IgD-negative memory B cell (primary cell): ENCODE measurements at regions not wholly inside any gene's neighbourhood (a gene's known extent, or its start where the extent isn't known, plus 50 kb on each side); places are given as distances from the start of the nearest gene placed in this dataset.
A peak's percentile ranks its signal among the peaks of the same experiment; 100 is the strongest.

Source experiments
- H3K27ac Mint-ChIP-seq, 3 donors: one replicate each; pipeline ENCODE4 v1.8.0; 2020 to 2022; ENCODE audit warnings: mild to moderate bottlenecking in 3 of 3, mixed read lengths in 3 of 3, moderate library complexity in 1 of 3
- H3K27me3 Mint-ChIP-seq: one replicate; pipeline ENCODE4 v1.8.0; 2021; ENCODE audit warnings: mixed read lengths
- H3K36me3 Mint-ChIP-seq: one replicate; pipeline ENCODE4 v1.8.0; 2020; ENCODE audit warnings: mild to moderate bottlenecking, mixed read lengths
- H3K4me1 Mint-ChIP-seq, 3 donors: one replicate each; pipeline ENCODE4 v1.8.0; 2020 to 2022; ENCODE audit warnings: mixed read lengths in 3 of 3, mild to moderate bottlenecking in 1 of 3
- H3K4me3 Mint-ChIP-seq, 4 donors: one replicate each; pipeline ENCODE4 v1.8.0; 2020 to 2022; ENCODE audit warnings: mild to moderate bottlenecking in 4 of 4, mixed read lengths in 4 of 4, moderate library complexity in 3 of 4
- H3K9me3 Mint-ChIP-seq, 3 donors: one replicate each; pipeline ENCODE4 v1.8.0; 2020 to 2021; ENCODE audit warnings: mixed read lengths in 3 of 3, mild to moderate bottlenecking in 1 of 3

DNA sequence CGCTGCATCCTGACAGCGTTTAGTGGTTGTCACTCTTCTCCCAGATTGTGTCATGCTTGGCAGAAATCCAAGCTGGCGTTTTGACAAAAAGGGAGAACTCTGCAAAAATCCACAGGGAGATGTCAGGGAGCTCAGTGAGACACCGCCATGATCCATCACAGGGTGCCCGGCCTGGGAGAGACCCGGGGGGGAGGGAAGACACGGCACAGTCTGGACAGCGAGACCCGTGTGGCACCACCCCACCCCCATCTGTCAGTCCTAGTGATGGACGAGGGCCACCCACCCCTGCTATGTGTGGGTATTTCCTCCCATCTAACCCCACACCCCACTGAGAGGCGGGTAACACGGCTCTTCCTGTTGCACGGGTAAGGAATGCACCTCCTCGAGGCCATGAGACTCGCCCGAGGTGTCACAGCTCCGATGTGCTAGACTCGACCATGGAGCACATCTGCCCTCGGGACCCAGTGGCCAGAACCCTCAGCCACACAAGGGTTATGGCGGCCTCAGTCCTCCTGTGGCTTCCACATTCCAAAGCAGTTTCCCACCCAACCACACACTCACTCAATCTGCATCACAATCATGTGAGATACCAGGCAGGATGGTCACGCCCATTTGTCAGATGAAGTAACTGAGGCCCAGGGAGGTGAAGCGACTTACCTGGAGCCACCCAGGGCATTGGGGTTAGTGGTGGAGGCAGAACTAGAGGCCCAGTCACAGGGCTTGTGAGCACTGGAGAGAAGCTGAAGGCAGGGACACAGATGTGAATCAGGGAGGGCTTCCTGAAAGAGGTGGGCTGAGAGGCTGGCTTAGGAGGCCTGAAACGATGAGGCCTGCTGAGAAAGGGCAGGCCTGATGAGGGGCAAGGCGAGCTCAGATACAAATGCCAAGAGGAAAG lies 688.5 kb downstream of the MATN1 start:
- H3K4me3 Mint-ChIP-seq = peak overlapping the region in 1 of 4 donors; percentile 3
- peaks cover 0 to 6% (median 5%) of the 10 kb centered on the region in 3 donors for H3K9me3 Mint-ChIP-seq
- H3K27ac Mint-ChIP-seq = no peak overlapping the region

DNA sequence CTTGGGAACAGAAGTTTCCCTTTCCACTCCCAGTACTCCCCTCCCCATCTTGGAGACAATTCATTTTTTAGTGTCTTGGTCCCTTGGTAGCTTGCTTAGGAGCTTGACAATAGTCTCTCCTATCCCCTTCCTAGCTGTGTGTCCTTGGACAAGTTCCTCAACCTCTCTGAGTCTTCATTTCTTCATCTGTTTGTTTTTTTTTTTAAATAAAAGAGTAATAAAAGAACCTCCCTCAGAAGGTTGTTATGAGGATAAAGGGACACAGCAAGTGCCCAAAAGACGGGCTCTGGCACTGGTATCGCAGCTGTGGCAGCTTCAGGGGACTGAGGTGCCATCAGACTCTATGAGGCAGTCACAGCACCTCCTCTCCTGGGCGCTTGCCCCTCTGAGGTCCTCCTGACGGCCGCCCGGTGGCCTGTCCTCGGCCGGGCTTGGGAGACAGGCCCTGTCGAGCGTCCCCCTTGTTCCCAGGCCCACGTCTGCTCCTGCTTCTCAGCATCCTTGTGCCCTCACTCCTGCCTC lies 689.2 kb downstream of the MATN1 start:
- no peaks in the 10 kb centered on the region for H3K4me1 Mint-ChIP-seq
- peaks cover 0 to 6% (median 5%) of the 10 kb centered on the region in 3 donors for H3K9me3 Mint-ChIP-seq
- no peaks in the 10 kb centered on the region for H3K36me3 Mint-ChIP-seq
- no peak overlapping the region for H3K27ac Mint-ChIP-seq
- peaks cover 3% of the 10 kb centered on the region for H3K27me3 Mint-ChIP-seq
- H3K4me3 Mint-ChIP-seq = no peak overlapping the region

More for the DNA sequence above, 688.5 kb downstream of the MATN1 start:
- H3K4me1 Mint-ChIP-seq = no peaks in the 10 kb centered on the region
- no peaks in the 10 kb centered on the region for H3K36me3 Mint-ChIP-seq
- peaks cover 3% of the 10 kb centered on the region for H3K27me3 Mint-ChIP-seq

DNA sequence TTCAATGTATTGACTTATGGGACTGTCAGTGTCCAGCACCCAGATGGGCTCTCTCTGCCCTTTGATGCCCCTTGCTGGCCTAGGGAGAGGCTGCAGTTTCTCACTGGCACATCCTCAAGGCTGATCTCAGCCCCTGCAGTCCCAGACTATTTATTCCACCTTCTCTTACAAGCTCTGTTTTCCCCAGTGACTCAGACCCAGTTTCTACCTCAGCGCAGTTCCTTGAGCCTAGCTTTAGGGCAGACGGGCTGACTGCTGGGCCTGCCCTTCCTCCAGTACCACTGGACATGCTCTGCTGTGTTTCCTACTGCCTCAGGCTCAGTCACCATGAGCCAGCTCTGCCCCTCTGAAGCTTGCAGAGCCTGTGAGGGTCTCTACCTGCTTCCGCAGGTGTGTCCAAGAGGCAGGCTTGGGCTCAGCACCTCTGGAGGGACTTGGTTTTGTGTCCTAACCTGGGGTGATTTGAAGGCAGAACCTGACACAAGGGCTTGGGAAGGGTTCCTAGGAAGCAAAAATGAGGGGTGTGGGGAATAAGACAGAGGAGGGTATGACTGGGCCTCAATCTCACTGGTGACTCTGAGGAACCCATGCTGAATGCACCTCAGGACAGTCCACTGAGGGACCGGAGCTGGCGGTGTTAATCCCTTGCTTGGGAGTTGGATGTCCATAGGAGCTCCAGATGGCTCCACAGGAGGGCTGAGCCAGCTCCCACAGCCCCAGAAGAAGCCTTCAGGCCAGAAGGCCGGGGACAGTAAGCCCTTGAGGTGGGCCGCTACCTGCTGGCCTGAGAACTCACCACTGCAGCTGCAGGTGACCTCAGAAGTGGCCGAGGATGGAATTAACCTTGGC lies 689.9 kb downstream of the MATN1 start:
- H3K9me3 Mint-ChIP-seq = peaks cover 0 to 6% (median 5%) of the 10 kb centered on the region in 3 donors
- H3K27ac Mint-ChIP-seq = no peak overlapping the region

DNA sequence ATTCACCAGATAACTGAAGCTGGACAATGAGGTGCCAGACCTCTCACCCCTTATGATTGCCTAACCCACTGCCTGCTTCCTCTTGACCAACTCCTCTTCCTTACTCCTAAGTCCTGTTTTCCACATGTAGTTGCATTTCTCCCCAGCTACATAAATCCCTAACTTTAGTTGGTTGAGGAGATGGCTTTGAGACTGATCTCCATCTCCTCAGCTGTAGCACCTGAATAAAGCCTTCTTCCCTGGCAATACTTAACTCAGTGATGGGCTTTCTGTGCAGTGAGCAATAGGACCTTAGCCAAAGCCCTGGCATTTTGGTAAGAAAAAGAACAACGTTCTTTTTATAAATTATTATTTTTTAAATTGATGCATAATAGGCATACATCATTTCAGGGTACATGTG lies 691.1 kb downstream of the MATN1 start:
- Mint-ChIP-seq H3K36me3 (no peaks in the 10 kb centered on the region), H3K4me3 (no peak overlapping the region), H3K27ac (no peak overlapping the region), H3K27me3 (peaks cover 1% of the 10 kb centered on the region), H3K4me1 (no peaks in the 10 kb centered on the region), H3K9me3 (peaks cover 0 to 6% (median 5%) of the 10 kb centered on the region in 3 donors)

More for the DNA sequence above, 689.9 kb downstream of the MATN1 start:
- no peaks in the 10 kb centered on the region for H3K36me3 Mint-ChIP-seq
- no peaks in the 10 kb centered on the region for H3K4me1 Mint-ChIP-seq
- H3K4me3 Mint-ChIP-seq = no peak overlapping the region
- peaks cover 3% of the 10 kb centered on the region for H3K27me3 Mint-ChIP-seq

DNA sequence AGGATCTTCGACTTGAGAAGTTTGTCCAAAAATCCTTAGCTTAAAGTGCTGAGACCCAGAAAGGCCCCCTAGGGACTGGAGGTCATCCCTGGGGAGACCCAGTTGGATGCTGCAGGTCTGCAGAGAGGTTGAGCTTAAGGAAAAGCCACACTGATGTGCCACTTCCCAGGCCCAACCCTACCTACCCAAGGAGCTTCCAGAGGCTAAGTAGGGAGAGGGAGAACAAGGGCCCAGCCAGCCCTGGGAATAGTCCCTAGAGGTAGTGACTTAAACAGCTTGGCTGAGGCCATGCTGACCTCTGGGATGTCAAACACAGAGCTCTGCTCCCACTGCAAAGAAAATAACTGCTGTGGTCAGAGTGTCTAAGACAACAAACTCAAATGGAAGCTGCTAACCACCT lies 693.7 kb downstream of the MATN1 start:
- Mint-ChIP-seq H3K27me3 (peaks cover 1% of the 10 kb centered on the region), H3K27ac (no peak overlapping the region), H3K4me1 (no peaks in the 10 kb centered on the region), H3K4me3 (no peak overlapping the region), H3K9me3 (peaks cover 0 to 6% (median 5%) of the 10 kb centered on the region in 3 donors), H3K36me3 (no peaks in the 10 kb centered on the region)

DNA sequence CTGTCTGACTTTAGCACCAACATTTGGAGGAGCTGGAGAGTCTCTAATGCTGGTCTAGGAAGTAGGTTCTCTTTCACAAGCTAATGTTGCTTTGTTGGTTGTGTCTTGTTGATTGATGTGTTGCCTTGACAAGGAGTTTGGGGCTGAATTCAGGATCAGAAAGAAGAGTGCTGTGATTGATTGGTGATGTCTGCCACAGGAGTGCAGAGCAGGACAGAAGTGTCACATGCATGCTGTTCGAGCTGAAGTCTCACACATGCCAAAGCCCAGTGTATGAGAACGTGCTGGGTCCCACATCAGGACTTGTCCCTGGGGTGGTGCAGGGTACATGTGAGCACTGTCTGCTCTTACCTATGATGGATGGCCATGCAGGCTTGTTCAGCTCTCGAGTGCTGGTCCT lies 694.4 kb downstream of the MATN1 start:
- H3K4me1 Mint-ChIP-seq = no peaks in the 10 kb centered on the region
- H3K4me3 Mint-ChIP-seq = no peak overlapping the region
- peaks cover 0 to 10% (median 5%) of the 10 kb centered on the region in 3 donors for H3K9me3 Mint-ChIP-seq
- no peaks in the 10 kb centered on the region for H3K36me3 Mint-ChIP-seq
- peaks cover 4% of the 10 kb centered on the region for H3K27me3 Mint-ChIP-seq
- H3K27ac Mint-ChIP-seq = peak overlapping the region in 1 of 3 donors; percentile 36

DNA sequence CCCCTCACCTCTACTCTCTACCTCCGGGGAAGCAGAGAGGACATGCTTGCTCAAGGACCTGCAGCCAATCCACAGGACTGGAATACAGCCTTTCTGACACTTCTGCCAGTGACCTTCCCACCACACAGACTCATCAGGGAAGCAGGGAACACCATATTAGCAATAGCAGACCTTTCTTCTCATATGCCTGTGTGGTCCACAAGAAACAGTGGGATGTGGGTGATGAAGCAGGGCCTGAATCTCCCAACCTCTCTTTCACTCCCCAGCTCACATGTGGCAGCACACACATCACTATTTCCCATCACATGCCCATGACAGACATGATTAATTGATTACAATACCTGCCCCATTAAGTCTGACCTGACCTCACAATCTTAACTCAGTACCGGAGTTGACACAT lies 695.1 kb downstream of the MATN1 start:
- Mint-ChIP-seq H3K9me3 (peaks cover 0 to 11% (median 5%) of the 10 kb centered on the region in 3 donors), H3K4me1 (no peaks in the 10 kb centered on the region)

DNA sequence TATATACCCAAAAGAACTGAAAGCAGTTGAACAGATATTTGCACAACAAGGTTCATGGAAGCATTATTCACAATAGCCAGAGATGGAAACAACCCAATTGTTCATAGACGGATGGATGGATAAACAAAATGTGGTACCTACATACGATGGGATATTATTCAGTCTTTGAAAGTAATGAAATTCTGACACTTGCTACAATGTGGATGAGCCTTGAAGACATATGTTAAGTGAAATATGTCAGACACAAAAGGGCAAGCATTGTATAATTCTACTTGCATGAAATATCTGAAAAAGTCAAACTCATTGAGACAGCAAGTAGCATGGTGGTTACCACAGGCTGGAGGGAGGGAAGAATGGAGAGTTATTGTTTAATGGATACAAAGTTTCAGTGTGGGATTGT lies 696.1 kb downstream of the MATN1 start:
- H3K27me3 Mint-ChIP-seq = peaks cover 4% of the 10 kb centered on the region
- no peaks in the 10 kb centered on the region for H3K36me3 Mint-ChIP-seq
- H3K4me1 Mint-ChIP-seq = no peaks in the 10 kb centered on the region
- H3K27ac Mint-ChIP-seq = no peak overlapping the region
- no peak overlapping the region for H3K4me3 Mint-ChIP-seq
- H3K9me3 Mint-ChIP-seq = peaks cover 0 to 7% (median 0%) of the 10 kb centered on the region in 3 donors

More for the DNA sequence above, 695.1 kb downstream of the MATN1 start:
- H3K27ac Mint-ChIP-seq = no peak overlapping the region
- no peak overlapping the region for H3K4me3 Mint-ChIP-seq
- no peaks in the 10 kb centered on the region for H3K36me3 Mint-ChIP-seq
- peaks cover 4% of the 10 kb centered on the region for H3K27me3 Mint-ChIP-seq

DNA sequence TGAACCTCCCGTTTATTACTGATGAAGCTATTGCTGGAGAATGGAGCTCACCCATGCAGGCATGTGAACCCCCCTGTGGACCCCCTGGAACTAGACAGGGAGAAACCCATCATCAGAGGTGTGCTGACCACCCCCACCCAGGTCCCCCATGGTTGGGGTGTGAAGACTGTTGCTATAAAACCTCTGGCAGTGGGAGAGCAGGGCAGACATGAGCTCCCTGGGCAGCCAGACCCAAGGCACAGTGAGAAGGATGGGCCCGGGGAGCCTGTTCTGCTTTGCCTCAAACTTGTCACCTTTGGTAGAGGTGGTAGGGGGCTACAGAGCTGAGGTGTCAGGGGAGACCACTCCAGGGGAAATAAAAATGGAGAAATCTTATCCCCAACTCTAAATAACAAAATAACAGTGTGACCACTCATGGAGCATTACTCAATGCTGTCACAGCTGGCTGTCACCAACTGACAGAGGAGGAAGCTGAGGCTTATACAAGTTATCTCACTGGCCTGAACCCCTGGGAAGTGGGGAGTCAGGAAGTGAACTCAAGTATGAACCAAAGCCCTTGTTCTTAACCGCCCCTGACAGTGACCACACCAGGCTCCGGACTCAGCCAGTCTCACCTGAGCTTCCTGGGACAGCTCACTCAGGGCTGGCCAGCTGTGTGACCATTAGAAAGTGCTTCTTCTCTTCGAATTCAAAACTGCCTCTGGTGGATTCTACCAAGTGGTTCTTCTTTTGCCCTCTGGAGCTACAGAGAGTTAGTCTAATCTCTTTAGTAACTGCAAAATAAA lies 698.8 kb downstream of the MATN1 start:
- Mint-ChIP-seq H3K4me1 (no peaks in the 10 kb centered on the region), H3K36me3 (no peaks in the 10 kb centered on the region), H3K27me3 (peaks cover 3% of the 10 kb centered on the region), H3K4me3 (no peak overlapping the region), H3K9me3 (peaks cover 0 to 5% (median 4%) of the 10 kb centered on the region in 3 donors), H3K27ac (no peak overlapping the region)

DNA sequence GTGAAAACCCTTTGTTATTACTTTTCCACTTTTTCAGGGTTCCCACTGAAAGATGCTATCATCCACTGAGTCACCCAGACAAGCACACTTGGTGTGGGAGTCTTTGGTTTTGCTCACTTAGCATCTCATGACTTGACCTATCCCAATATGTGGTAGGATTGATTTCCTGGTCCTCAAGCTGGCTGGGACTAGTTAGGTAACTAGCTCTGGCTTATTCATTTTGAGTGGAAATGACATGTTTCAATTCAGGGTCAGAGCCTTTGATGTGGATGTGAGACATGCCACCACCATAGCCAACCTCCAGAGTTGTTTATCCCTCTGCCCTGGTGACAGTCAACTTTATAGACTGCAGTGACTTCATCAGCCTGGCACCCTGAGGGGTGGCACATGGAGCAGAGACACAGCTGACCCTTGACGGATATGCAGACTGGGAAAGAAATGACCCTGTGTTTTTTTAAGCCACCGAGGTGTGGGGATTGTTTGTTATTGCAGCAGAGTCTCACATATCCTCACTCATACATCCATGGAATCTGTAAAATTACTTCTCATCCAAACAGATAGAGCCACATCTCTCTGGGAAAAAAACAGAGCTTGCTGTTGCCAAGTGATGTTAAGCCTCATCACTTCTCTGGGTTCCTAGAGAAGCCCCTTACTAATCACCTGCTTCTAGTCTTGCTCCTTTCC lies 699.9 kb downstream of the MATN1 start:
- Mint-ChIP-seq H3K4me1 (no peaks in the 10 kb centered on the region), H3K27ac (no peak overlapping the region), H3K4me3 (no peak overlapping the region), H3K36me3 (no peaks in the 10 kb centered on the region), H3K9me3 (peaks cover 4 to 10% (median 7%) of the 10 kb centered on the region in 3 donors), H3K27me3 (peaks cover 3% of the 10 kb centered on the region)

DNA sequence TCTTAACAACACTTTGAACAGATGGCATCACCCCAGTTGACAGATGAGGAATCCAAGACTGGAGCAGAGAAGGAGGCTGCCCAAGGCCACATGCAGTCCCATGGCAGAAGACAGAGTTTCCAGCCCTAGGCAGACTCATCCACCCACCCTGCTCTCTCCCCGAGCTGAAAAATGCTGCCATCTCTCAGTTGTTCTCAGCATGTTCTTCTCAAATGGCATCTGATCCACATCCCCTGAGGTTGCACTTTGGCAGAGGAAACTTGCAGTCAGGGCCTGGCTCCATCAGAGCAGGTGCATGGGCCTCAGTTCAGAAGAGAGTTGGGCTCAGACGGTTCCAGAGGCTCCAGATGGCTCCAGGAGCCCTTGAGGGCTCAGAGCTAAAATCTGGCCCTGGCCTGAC lies 709.4 kb downstream of the MATN1 start:
- H3K4me1 Mint-ChIP-seq = peaks cover 0 to 3% (median 0%) of the 10 kb centered on the region in 3 donors

DNA sequence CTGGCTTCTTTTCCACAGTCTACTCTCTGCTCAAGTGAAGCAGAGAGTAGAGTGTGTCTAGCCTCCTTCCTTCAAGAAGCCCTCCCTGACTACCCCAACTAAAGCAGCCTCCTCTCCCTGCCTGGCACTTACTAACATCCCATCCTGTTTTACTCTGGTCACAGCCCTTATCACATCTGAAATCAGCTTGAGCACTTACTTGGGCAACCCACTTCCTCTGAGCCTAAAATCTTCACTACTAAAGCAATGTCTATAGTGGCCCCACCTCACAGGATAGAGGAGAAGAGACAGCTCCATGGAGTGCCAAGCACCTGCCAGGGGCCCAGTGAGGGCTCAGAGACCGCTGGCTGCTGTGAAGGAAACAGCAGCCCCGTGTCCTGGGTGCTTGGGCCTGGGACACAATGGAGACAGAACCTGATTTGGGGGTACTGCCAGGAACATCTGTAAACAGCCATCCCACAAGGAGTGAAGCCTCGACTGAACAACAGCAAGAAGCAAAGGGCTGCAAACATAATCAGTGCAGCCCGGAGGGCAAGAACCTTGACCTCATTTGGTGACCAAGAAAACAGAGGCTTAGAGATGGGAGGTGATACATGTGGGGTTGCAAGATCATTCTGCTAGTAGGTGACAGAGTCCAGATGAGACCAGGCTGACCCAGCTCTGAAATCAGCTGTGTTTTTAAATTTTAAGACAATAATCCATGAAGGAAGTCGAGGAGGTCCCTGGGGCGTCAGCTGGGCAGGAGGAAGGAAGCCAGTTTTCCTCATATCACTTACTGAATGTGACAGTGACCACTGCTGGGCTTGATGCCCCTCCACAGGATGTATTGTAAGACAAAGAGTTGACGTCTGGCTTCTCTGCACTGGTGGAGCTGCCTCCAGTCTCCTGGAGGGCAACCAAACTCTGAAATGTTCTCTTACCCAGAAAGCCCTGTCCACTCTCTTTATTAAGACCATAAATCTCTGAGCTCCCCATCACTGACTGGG lies 710.6 kb downstream of the MATN1 start:
- Mint-ChIP-seq H3K9me3 (peaks cover 0 to 3% (median 1%) of the 10 kb centered on the region in 3 donors), H3K27ac (no peak overlapping the region), H3K4me3 (peak overlapping the region in 1 of 4 donors; percentile 15), H3K36me3 (peaks cover 1% of the 10 kb centered on the region), H3K27me3 (peaks cover 2% of the 10 kb centered on the region), H3K4me1 (peaks cover 0 to 3% (median 0%) of the 10 kb centered on the region in 3 donors)

More for the DNA sequence above, 709.4 kb downstream of the MATN1 start:
- H3K27ac Mint-ChIP-seq = no peak overlapping the region
- H3K4me3 Mint-ChIP-seq = no peak overlapping the region
- H3K36me3 Mint-ChIP-seq = peaks cover 1% of the 10 kb centered on the region
- H3K9me3 Mint-ChIP-seq = peaks cover 6 to 12% (median 8%) of the 10 kb centered on the region in 3 donors
- H3K27me3 Mint-ChIP-seq = peaks cover 2% of the 10 kb centered on the region

DNA sequence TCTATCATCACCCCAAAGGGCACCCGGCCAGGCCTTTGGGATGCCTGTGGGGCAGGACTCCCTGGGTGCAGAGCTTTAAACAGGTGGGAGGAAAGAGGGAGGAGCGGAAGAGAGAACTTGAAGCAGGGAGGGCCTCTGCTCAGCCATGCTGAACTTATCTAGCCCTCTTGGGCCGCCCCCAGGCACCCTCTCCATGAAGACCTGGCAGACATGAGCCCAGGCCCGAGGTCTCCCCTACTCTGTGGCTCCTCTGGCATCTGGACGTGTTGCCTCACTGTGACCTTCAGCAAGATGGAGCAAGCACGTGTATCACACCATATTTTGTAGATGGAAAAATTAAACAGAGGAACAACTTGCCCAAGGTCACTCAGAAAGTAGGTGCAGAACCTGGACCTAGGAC lies 711.4 kb downstream of the MATN1 start:
- Mint-ChIP-seq H3K36me3 (peaks cover 1% of the 10 kb centered on the region), H3K4me1 (peaks cover 0 to 3% (median 0%) of the 10 kb centered on the region in 3 donors), H3K27ac (no peak overlapping the region), H3K27me3 (peaks cover 2% of the 10 kb centered on the region), H3K9me3 (no peaks in the 10 kb centered on the region), H3K4me3 (peak overlapping the region in 1 of 4 donors; percentile 15)
